ENCODE measurements at regions not wholly inside any gene's neighbourhood (a gene's known extent, or its start where the extent isn't known, plus 50 kb on each side); places are given as distances from the start of the nearest gene placed in this dataset.

GRCh38 chr5:6154216-6154615, 224.1 kb downstream of the MED10 start:
- DNase-seq (ENCODE audit: missing footprints) = no peak
- intact Hi-C loops (cut with DNase I) = no loop called here
- no peak for ATAC-seq

DNA sequence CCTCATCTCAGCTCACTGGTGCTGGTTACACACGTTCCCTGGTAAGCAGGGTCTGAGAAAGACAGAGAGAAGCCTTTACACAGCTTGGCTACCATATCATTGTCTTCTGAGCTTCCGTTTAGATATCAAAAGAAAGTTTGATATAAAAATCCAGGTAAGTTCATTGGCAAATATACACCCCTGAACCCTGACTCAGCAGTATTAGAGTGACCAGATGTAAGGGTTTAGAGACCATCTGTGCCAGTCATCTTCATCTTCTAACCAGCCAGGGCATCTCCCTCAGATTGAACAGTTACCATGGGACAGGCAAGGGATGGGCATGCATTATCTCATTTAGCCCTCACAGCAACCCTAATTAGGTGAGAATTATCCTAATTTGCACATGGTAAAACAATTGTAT, 232.1 kb downstream of the MED10 start:
- no peak for ATAC-seq
- no peak for DNase-seq (ENCODE audit: missing footprints)
- intact Hi-C loops (cut with DNase I) = no loop called here

DNA sequence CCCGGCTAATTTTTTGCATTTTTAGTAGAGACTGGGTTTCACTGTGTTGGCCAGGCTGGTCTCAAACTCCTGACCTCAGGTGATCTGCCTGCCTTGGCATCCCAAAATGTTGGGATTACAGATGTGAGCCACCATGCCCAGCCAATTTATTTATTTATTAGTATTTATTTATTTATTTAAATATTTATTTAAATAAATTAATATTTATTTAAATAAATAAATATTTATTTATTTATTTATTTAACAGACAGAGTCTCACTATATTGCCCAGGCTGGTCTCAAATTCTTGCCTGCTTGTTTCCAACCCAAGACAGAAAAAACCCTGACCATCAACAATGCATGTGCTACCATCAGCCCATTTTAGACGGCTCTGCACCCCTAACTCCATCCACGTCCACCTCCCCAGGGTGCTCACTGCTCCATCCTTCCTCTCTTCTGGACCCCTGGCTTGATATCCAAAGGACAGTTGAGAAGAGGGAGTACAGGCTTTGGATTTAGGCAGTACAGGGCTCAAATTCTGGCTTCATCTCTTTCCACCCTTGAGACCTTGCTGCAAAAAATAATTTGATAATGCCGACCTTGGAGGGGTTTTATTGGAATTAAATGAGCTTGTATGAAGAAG, 232.6 kb downstream of the MED10 start:
- no peak for DNase-seq (ENCODE audit: missing footprints)
- intact Hi-C loops (cut with DNase I) = no loop called here
- no peak for ATAC-seq

GRCh38 chr5:6143523-6143922, 234.8 kb downstream of the MED10 start:
- DNase-seq (ENCODE audit: missing footprints) (peak; percentile 50), ATAC-seq (no peak)
- intact Hi-C loops (cut with DNase I) = no loop called here

- intact Hi-C loops (cut with DNase I) = no loop called here
- DNase-seq (ENCODE audit: missing footprints) (no peak), ATAC-seq (no peak)
These were observed 236.0 kb downstream of the MED10 start for GRCh38 chr5:6142353-6142752.

DNA sequence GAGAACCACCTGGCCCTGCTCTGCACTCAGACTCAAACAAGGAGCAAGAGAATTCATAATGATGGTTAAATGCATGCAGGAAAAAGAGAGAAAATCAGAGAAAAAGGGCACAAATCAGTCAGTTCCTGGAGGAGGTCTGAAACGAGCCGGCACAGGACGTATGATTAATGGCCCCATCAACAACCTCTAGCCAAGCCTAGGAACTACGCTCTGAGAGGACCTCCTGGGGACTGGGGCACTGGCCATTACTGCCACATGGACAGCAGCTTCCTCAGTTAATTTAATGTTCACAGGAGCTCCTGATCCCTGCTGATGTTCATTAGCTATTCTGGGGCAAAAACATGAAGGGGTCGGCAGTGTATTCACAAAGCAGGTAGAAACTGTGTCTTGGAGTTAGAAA, 238.1 kb downstream of the MED10 start:
- intact Hi-C loops (cut with DNase I) = no loop called here
- ATAC-seq (no peak), DNase-seq (ENCODE audit: missing footprints) (no peak)

GRCh38 chr5:6135977-6136376, 242.4 kb downstream of the MED10 start:
- DNase-seq (ENCODE audit: missing footprints) (no peak), ATAC-seq (no peak)
- intact Hi-C loops (cut with DNase I) = no loop called here

DNA sequence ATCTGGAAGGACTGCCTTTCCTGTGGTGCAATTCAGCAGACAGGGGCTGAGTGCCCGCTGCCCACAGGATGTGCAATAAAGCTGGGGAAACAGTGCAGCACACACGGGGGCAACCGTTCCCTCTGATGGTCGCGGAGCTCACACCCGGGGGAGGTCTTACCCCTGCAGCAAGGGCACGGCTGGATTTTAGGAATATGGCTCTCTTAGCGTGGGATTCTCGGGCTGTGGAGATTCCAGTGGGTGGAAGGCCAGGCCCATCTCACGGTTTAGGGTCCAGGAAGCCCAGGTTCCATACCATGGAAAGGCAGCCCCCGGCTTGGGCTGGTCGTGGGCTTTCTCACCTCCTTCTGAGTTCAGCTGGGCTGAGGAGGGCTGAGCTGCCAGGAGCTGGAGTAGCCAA, 244.1 kb downstream of the MED10 start:
- DNase-seq (ENCODE audit: missing footprints) = no peak
- intact Hi-C loops (cut with DNase I) = no loop called here
- ATAC-seq = no peak

DNA sequence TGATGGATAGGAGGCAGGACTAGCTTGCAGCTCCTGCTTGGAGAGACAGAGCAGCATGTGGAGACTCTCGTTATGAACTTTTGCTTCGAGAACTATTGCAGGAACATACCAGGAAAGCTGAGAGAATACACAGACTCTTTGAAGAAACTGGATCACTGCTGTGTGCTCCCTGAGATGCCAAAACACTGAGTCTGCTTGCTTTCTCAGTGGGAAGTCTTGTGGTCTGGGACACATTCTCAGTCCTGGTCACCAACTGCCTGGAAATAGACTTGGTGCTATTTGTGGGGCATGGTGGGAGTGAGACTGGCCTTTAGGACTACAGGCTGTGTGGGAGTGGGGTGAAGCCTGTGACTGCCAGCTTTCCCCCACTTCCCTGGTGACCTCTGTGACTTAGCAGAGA, 252.6 kb downstream of the MED10 start:
- ATAC-seq (no peak), DNase-seq (ENCODE audit: missing footprints) (no peak)
- intact Hi-C loops (cut with DNase I) = no loop called here

DNA sequence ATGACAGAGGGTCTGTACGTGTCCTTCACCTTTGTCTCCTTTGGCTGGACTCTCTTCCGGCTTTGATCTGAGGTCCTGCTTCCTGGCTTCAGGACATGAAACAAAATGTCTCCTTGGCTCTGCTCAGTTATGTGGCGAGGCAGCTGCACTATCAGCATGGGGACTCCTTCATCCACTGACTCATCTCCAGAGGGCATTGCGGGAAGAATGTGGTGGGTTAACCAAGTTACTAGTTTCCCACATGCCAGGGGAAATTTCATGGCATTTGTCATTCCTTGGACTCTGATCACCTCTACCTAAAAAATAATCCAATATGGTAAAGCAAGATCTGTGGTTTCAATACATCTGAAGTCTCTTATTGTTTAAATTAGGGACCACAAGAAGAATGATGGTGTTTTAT, 259.7 kb downstream of the MED10 start:
- ATAC-seq (no peak), DNase-seq (ENCODE audit: missing footprints) (no peak)
- intact Hi-C loops (cut with DNase I) = no loop called here

- ATAC-seq = no peak
- intact Hi-C loops (cut with DNase I) = no loop called here
- DNase-seq (ENCODE audit: missing footprints) = no peak
These were observed 261.1 kb downstream of the MED10 start for GRCh38 chr5:6117212-6117611.

DNA sequence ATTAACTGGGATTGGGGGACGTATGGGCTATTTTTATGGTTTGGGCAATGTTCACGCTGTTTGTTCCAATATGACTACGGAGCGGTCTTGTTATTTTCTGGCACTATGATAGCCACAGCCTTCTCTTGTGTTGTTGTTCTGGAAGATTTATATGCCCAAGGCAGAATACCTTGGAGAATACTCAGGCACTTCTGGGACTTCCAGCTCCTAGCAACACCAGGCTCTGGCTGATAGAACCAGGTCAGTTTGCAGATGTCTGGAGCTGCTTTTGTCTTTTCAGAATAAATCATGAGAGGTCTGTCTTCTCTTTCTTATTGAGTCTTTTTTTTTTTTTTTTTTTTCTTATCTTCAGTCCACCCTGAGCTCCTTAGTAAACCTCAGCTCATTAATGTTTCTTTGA, 262.5 kb downstream of the MED10 start:
- ATAC-seq (no peak), DNase-seq (ENCODE audit: missing footprints) (no peak)
- intact Hi-C loops (cut with DNase I) = no loop called here

DNA sequence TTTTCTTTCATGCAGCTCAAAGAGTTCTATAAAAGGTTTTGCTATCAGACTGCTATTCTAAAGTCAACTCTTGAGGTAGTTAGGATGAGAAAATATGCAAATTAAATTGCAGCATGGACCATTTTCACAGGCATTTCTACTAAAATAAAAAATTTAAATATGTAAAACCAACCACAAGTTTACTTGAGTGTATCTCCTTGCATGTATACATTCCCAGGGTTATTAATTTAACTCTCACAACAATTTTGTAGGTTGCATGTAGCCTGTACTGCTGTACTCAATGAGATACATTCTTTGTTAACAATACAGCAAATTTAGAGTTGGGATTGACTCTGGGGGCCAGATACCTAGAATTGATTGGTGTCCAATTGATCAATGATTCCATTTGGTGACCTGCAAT, 265.8 kb downstream of the MED10 start:
- DNase-seq (ENCODE audit: missing footprints) = no peak
- intact Hi-C loops (cut with DNase I) = no loop called here
- no peak for ATAC-seq

DNA sequence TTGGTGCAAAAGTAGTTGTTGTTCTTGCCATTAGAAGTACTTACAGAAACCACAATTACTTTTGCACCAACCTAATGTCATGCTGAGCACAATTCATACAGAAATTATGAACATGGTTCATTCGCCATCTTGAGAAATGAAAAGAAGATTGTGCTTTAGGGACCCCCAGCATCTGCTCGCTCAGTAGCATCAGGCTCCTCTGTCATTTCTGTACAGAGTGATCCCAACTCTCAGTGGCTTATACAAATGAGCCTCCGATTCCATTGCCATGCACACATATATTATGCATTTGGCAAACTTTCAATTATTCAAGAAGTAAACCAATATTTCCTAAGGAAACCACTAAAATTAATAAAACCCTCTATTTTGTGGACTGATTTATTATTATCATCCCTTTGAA, 266.2 kb downstream of the MED10 start:
- DNase-seq (ENCODE audit: missing footprints) (no peak), ATAC-seq (no peak)
- intact Hi-C loops (cut with DNase I) = no loop called here

GRCh38 chr5:6111131-6111530, 267.2 kb downstream of the MED10 start:
- intact Hi-C loops (cut with DNase I) = no loop called here
- DNase-seq (ENCODE audit: missing footprints) (no peak), ATAC-seq (no peak)

GRCh38 chr5:6110441-6111005, 267.8 kb downstream of the MED10 start:
- ATAC-seq (no peak), DNase-seq (ENCODE audit: missing footprints) (no peak)
- intact Hi-C loops (cut with DNase I) = no loop called here

DNA sequence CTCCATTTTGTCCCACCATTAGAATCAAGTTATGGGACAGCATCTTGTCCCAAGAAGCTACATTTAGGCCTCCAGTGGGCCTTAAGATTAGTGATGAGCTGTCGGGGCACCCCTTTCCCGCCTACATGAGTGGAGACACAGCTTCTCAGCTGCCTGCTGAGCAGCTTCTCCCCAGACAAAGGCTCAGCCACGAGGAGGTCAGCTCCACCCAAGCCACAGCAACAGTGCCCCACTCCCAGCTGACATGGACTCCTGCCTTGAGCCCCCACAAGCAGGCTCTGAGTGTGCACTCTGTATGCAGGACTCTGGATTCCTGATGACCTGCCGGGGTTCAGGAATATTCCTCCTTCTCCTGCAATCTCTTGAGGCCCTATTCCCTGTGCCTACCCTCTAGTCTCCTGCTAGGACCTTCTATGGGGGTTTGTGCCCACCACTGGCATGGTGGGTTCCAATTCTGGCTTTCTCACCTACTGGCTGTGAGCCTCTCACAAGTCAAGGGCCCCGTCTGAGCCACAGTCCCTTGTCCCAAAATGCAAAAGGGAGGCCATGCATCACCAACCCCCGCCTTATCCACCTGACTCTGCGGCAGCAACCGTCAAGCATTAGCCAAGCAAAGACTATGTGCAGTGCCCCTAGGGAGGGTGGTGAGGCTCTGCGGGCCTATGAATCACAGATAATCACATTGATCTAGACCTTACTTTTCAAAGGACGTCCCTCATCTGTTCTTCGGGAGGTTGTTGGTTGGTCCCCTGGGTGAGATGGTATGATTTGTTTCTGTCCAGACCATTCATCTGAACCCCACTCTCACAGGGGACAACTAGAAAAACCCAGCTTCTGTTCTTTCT, 269.1 kb downstream of the MED10 start:
- no peak for DNase-seq (ENCODE audit: missing footprints)
- ATAC-seq = no peak
- intact Hi-C loops (cut with DNase I) = no loop called here

- no peak for ATAC-seq
- no peak for DNase-seq (ENCODE audit: missing footprints)
- intact Hi-C loops (cut with DNase I) = no loop called here
These were observed 269.9 kb downstream of the MED10 start for GRCh38 chr5:6108540-6108848.

DNA sequence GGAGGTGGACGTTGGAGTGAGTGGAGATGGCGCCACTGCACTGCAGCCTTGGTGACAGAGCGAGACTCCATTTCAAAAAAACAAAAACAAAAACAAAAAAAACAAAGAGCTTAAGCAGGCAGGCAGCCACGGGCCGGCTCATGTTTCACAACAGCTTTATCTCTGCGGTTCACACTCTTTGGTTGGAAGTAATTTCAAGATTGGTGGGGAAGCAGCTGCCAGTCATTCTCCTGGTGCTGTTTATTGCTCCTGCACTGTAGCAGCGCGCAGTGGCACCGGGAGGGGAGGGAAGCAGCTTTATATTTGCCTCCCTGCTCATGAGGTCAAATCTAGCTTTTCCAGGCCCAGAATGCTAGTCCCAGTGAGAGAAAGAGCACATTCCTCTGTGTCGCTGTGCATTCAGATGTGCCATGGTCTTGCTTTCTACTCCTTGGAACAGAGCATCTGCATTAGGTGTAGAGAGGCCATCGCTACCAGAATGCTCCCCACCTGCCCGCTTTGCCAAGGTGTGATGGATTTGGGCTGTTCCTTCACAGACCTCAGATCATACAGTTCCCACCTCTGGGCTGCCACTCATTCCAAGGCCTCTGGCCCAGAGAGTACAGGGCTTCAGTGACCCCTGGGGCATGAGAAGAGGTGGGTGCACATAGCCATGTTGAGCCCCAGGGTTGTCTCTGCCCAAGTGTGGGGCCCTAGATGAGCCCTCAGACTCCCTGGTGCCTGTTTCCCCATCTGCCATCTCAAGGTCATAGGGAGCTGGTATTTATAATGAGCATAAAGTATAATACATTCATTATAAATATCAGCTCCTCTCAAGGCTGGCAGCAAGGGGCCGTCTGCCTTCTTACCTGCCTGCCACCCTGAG, 270.4 kb downstream of the MED10 start:
- ATAC-seq = no peak
- no peak for DNase-seq (ENCODE audit: missing footprints)
- intact Hi-C loops (cut with DNase I) = no loop called here

DNA sequence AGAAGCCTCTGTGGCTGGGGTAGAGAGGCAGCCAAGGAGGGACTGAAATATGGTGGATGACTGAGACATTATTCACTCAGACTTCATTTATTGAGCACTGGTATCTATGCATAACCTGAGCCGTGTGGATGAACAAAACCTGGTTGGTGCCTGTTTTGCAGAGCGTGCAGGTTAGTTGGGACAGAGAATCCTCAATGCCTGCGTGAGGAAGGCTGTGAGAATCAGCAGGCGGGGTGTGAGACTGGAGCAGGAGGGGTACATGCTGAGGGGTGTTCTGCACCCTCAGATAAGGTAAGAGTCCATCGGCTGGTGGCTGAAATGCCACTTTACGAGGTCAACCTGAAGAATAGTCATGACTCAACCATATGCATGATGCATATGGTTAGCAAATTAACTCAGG, 271.6 kb downstream of the MED10 start:
- intact Hi-C loops (cut with DNase I) = no loop called here
- no peak for ATAC-seq
- no peak for DNase-seq (ENCODE audit: missing footprints)

All from Right ventricle myocardium inferior (tissue), 1 donor.